ENCODE measurements at regions not wholly inside any gene's neighbourhood (a gene's known extent, or its start where the extent isn't known, plus 50 kb on each side); places are given as distances from the start of the nearest gene placed in this dataset.

- DNase-seq, result no peak
Observed at GRCh38 chr1:86228546-86228945, 72.0 kb upstream of the COL24A1 start.

GRCh38 chr1:86227026-86227425, 70.5 kb upstream of the COL24A1 start:
- peak; percentile 39 for DNase-seq

DNA sequence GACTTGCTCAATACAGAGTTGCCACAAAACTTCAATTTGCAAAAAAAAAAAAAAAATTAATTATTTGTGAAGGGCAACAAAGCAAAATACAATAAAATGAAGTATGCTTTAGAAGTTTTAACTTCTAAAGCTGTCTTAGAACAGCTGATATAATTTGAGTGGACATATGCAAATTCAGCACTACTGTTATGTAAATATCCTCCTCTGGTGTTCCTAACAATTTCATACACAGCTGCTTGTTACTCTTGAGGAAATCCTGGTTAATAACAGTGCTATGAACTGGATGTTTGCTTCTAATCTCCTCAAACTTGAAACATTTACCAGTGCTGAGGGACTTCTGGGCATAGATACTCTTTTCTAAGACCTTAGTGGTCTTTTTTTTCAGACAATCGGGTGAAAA, 69.6 kb upstream of the COL24A1 start:
- DNase-seq, result no peak

DNA sequence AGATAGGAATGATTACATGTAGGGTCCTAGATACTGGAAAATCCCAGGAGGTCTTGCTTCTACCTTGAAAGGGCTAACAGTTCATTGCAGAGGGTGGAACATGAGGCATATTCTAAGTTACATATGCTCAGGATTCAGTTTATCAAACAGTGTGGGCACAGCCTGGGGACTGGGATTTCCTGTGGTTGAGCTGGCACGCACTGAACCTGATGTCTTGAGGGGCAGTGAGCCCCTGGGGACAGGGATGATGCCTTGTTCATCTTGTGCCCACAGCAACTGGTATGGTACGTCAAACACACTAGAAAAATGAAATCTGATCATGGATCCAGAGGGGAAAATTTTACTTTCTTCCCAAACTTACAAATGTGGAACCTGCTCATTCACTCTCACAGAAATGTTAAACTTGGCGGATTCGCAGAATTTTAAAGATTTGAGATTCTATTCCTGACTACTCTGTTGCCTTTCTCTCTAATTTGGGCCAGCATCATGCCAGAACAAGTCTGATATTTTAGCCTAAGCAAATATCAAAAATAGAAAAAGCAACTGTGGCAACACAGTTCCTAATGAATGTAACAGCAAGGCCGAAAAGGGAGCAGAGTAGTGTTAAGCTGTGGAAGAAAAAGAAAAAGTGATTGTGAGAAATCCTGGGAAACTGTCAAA, 68.2 kb upstream of the COL24A1 start:
- no peak for DNase-seq

DNA sequence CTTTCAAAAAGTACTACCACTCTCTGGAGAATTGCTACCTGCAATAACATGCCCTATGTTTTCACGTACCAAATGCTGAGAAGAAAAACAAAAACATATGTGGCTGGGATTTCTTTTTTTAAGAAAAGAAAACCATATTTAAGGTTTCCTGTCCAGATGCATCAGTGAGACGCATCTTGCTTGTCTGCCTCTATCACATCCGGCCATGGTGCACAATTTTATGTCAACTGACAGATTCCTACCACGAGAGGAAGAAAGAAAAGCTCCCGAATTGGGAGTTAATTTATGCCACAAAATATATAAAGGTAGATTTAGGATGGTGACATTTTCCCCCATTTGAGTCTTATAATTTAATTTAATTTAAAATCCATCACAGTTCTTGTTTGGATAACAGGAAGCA, 62.3 kb upstream of the COL24A1 start:
- DNase-seq, result no peak

DNA sequence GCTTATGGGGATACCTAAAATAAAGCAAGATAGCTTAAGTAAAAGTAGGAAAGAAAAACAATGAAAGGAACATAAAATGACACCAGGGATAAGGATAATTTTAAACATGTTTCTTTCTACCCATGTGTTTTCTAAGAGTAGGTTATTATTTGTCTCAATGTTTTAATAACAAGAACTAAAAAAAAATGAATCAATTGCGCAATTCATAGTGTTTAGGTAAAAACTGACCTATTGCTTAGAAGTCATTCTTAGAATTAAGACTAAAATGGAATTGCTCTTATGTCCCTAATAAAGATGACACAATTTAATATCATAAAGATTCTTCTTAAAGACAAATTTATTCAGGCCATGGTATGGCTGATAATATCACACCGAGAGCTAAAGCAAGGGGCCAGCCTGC, 58.0 kb upstream of the COL24A1 start:
- DNase-seq, result no peak

DNA sequence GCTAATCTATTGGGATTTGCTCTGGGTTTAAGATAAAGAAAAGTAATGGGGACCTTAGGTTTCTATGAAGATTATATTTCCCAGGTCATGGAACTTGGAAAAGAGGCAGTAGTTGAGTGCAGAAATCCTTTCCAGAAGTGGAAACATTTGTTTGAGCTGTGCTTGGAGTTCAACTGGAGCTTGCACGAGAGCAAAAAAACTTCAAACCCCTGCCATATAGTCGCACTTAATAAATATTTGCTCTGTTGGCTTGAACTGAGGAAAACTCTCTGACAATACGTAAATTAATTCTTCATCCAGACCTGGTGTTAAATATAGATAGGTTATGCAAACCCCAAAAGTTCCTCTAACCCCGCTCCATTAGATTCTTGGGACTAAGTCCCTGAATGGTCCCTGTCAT, 52.8 kb upstream of the COL24A1 start:
- DNase-seq, result no peak

DNA sequence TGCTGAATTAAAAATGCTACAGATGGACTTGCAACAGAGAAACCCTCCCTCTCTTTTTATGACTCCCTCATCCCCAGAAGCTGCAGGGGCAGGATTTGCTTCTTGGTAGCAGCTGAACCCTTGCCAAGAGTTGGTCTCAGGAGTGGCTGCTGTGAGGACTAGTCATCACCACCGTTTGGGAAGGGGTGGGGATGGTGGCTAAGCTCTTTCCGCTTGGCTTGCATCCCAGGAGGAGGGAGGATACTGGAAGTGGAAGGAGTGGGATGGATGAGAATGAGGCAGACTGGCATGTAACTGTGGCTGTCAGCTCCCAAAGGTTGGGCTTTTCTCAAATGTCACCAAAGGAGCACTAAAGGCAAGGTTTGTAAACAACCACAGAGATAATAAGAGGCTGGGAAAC, 50.8 kb upstream of the COL24A1 start:
- DNase-seq, result no peak

Data from OCI-M1 (cell line).